HG03095 (cell line): ENCODE measurements at regions not wholly inside any gene's neighbourhood (a gene's known extent, or its start where the extent isn't known, plus 50 kb on each side); places are given as distances from the start of the nearest gene placed in this dataset.

Experiments used
- ATAC-seq: cut with Tn5 transposase; IDR thresholded peaks from one replicate; pipeline ENCODE4 v1.9.1; 2021; ENCODE audit warnings: moderate library complexity; ENCODE audit not compliant: unreplicated experiment

- no peak for ATAC-seq
These were observed 138.8 kb upstream of the RASSF8 start for GRCh38 chr12:25819691-25820090.

GRCh38 chr12:25822281-25822680 is 136.2 kb upstream of the RASSF8 start:
- ATAC-seq, result no peak

- ATAC-seq, result no peak
These were observed 133.7 kb upstream of the RASSF8 start for GRCh38 chr12:25824734-25825133.

GRCh38 chr12:25825446-25825845 is 133.0 kb upstream of the RASSF8 start:
- ATAC-seq, result no peak

GRCh38 chr12:25827141-25827540 is 131.3 kb upstream of the RASSF8 start:
- ATAC-seq, result no peak

GRCh38 chr12:25827747-25828146 is 130.7 kb upstream of the RASSF8 start:
- no peak for ATAC-seq

- ATAC-seq, result no peak
These were observed 130.3 kb upstream of the RASSF8 start for GRCh38 chr12:25828188-25828587.

- ATAC-seq, result no peak
These were observed 129.3 kb upstream of the RASSF8 start for GRCh38 chr12:25829192-25829591.

- no peak for ATAC-seq
These were observed 128.0 kb upstream of the RASSF8 start for GRCh38 chr12:25830456-25830855.

- no peak for ATAC-seq
These were observed 124.8 kb upstream of the RASSF8 start for GRCh38 chr12:25833657-25834056.

- no peak for ATAC-seq
These were observed 123.1 kb upstream of the RASSF8 start for GRCh38 chr12:25835385-25835784.

- ATAC-seq, result no peak
These were observed 120.5 kb upstream of the RASSF8 start for GRCh38 chr12:25838007-25838406.

- no peak for ATAC-seq
These were observed 119.0 kb upstream of the RASSF8 start for GRCh38 chr12:25839470-25839869.

GRCh38 chr12:25840678-25841465 is 117.6 kb upstream of the RASSF8 start:
- ATAC-seq, result no peak

GRCh38 chr12:25842254-25842653 is 116.2 kb upstream of the RASSF8 start:
- no peak for ATAC-seq

GRCh38 chr12:25843976-25844375 is 114.5 kb upstream of the RASSF8 start:
- ATAC-seq, result no peak

GRCh38 chr12:25845415-25845814 is 113.1 kb upstream of the RASSF8 start:
- no peak for ATAC-seq

- ATAC-seq, result no peak
These were observed 105.7 kb upstream of the RASSF8 start for GRCh38 chr12:25852792-25853191.

- no peak for ATAC-seq
These were observed 105.0 kb upstream of the RASSF8 start for GRCh38 chr12:25853316-25854095.

- no peak for ATAC-seq
These were observed 103.5 kb upstream of the RASSF8 start for GRCh38 chr12:25854991-25855390.

GRCh38 chr12:25855716-25856115 is 102.8 kb upstream of the RASSF8 start:
- no peak for ATAC-seq

- ATAC-seq, result no peak
These were observed 98.5 kb upstream of the RASSF8 start for GRCh38 chr12:25859976-25860375.
